Stomach (tissue), 8 donors: ENCODE measurements at regions not wholly inside any gene's neighbourhood (a gene's known extent, or its start where the extent isn't known, plus 50 kb on each side); places are given as distances from the start of the nearest gene placed in this dataset.

Source experiments
- DNase-seq, 2 donors: peaks; one replicate each; pipeline versions ENCODE4 v3.0.0 to v3.0.0-alpha.2; 2013 to 2019
- H3K27ac ChIP-seq, 5 donors: fragments of 200-600 bp in 4 of 5; sonication (generic) in 4 of 5; one replicate each; pipeline ENCODE4 v1.5.1; 2013 to 2019; ENCODE audit warnings: mild to moderate bottlenecking in 1 of 5, moderate library complexity in 1 of 5
- H3K27me3 ChIP-seq, 3 donors: fragments of 200-600 bp; sonication (generic); one replicate each; pipeline ENCODE4 v1.5.1; 2017 to 2019; ENCODE audit warnings: mixed run types in 1 of 3
- H3K36me3 ChIP-seq, 4 donors: fragments of 200-600 bp; sonication (generic); 1 replicate in 3 of 4; 2 replicates in 1 of 4; pipeline ENCODE4 v1.5.1; 2016 to 2019
- H3K4me1 ChIP-seq, 4 donors: fragments of 200-600 bp; sonication (generic); one replicate each; pipeline ENCODE4 v1.5.1; 2016 to 2019
- H3K4me3 ChIP-seq, 4 donors: fragments of 200-600 bp; sonication (generic) in 3 of 4; one replicate each; pipeline ENCODE4 v1.5.1; 2016 to 2019; ENCODE audit warnings: mild to moderate bottlenecking in 1 of 4
- H3K9me3 ChIP-seq, 4 donors: fragments of 200-600 bp; sonication (generic); one replicate each; pipeline ENCODE4 v1.5.1; 2016 to 2019
- CTCF ChIP-seq, 7 experiments: fragments of 450-650 bp in 4 of 7; fragments of 200-600 bp in 3 of 7; sonication (generic) in 3 of 7; IDR thresholded peaks; one replicate each; pipeline ENCODE4 v1.5.1; 2016 to 2019; ENCODE audit warnings: antibody characterized with exemption in 7 of 7, control low read depth in 2 of 7, mild to moderate bottlenecking in 1 of 7
- EP300 ChIP-seq: sonication (generic); formaldehyde crosslinking; IDR thresholded peaks from one replicate; pipeline ENCODE4 v1.6.1; 2017; ENCODE audit warnings: antibody characterized with exemption
- POLR2A ChIP-seq, 4 donors: fragments of 450-650 bp; IDR thresholded peaks; one replicate each; pipeline ENCODE4 v1.6.1; 2016; ENCODE audit warnings: antibody characterized with exemption in 4 of 4, control low read depth in 2 of 4, mild to moderate bottlenecking in 1 of 4, moderate library complexity in 1 of 4
- POLR2AphosphoS5 ChIP-seq, 3 donors: sonication (generic); formaldehyde crosslinking; IDR thresholded peaks; one replicate each; pipeline ENCODE4 v1.6.1; 2016; ENCODE audit warnings: antibody characterized with exemption in 3 of 3
- WGBS, 5 donors: extraction: QIAGEN DNeasy Blood & Tissue Kit in 3 of 5; methylation state at CpG; one replicate each; pipeline versions ENCODE4 v1.1.5 to v1.1.7; 2013 to 2018; 5-methylcytosine and 5-hydroxymethylcytosine counted together
- intact Hi-C: fragments of 100-400 bp; cut with DNase I; formaldehyde crosslinking; loops from one replicate; pipeline ENCODE4 v1.15.1; 2023; ENCODE audit warnings: low total_unique reads
- donor health status: healthy with polysubstance abuse.
- donor health status: Bipolar disorder and iron deficiency.
- donor health status: healthy.

- Histone ChIP-seq H3K27me3 (no peaks in the 10 kb centered on the region), H3K4me1 (no peaks in the 10 kb centered on the region), H3K36me3 (no peaks in the 10 kb centered on the region), H3K27ac (no peak overlapping the region), H3K4me3 (no peak overlapping the region), H3K9me3 (no peaks in the 10 kb centered on the region)
- intact Hi-C loops, result no loop called here
- WGBS, 5 donors, result 91 to 96% (median 93%) methylated on average over 6 of the region's 6 CpGs
- TF ChIP-seq POLR2AphosphoS5 (IDR thresholded peaks at IDR 0.05), result no peak
- TF ChIP-seq CTCF (IDR thresholded peaks at IDR 0.05), result no peak
- TF ChIP-seq EP300, result no peak
- no peak for TF ChIP-seq POLR2A (IDR thresholded peaks at IDR 0.05)
- DNase-seq, result no peak
Measured at GRCh38 chr18:7341581-7342337, 110.9 kb downstream of the LRRC30 start.

- intact Hi-C loops, result no loop called here
- Histone ChIP-seq H3K27ac (no peak overlapping the region), H3K9me3 (peaks cover 0 to 11% (median 0%) of the 10 kb centered on the region in 4 donors), H3K4me3 (no peak overlapping the region), H3K4me1 (no peaks in the 10 kb centered on the region), H3K36me3 (no peaks in the 10 kb centered on the region), H3K27me3 (no peaks in the 10 kb centered on the region)
- WGBS, 5 donors, result 87 to 94% (median 89%) methylated on average over 6 of the region's 6 CpGs
- DNase-seq, result no peak
- TF ChIP-seq POLR2AphosphoS5 (IDR thresholded peaks at IDR 0.05) (no peak), EP300 (no peak), POLR2A (IDR thresholded peaks at IDR 0.05) (no peak), CTCF (IDR thresholded peaks at IDR 0.05) (no peak)
Measured at GRCh38 chr18:7349181-7349837, 118.4 kb downstream of the LRRC30 start.

GRCh38 chr18:7358989-7359726, 128.3 kb downstream of the LRRC30 start:
- no peak for TF ChIP-seq CTCF (IDR thresholded peaks at IDR 0.05)
- TF ChIP-seq POLR2AphosphoS5 (IDR thresholded peaks at IDR 0.05), result no peak
- no peak for TF ChIP-seq EP300
- no peak for TF ChIP-seq POLR2A (IDR thresholded peaks at IDR 0.05)
- peaks cover 0 to 10% (median 0%) of the 10 kb centered on the region in 3 donors for H3K27me3 ChIP-seq
- WGBS, 5 donors, result 21 to 37% (median 28%) methylated on average over 8 of the region's 8 CpGs
- H3K4me3 ChIP-seq, result no peak overlapping the region
- peaks cover 0 to 3% (median 0%) of the 10 kb centered on the region in 4 donors for H3K4me1 ChIP-seq
- intact Hi-C loops, result no loop called here
- DNase-seq, result peak in 1 of 2 donors; percentile 16
- H3K9me3 ChIP-seq, result peaks cover 0 to 7% (median 0%) of the 10 kb centered on the region in 4 donors
- no peaks in the 10 kb centered on the region for H3K36me3 ChIP-seq
- H3K27ac ChIP-seq, result no peak overlapping the region

- intact Hi-C loops, result no loop called here
- Histone ChIP-seq H3K4me3 (no peak overlapping the region), H3K27me3 (peaks cover 0 to 10% (median 0%) of the 10 kb centered on the region in 3 donors), H3K36me3 (no peaks in the 10 kb centered on the region), H3K27ac (no peak overlapping the region), H3K4me1 (peaks cover 0 to 3% (median 0%) of the 10 kb centered on the region in 4 donors), H3K9me3 (peaks cover 0 to 7% (median 0%) of the 10 kb centered on the region in 4 donors)
- 92 to 98% (median 96%) methylated on average over 16 to 23 of the region's 23 CpGs for WGBS, 5 donors
- TF ChIP-seq CTCF (IDR thresholded peaks at IDR 0.05) (no peak), EP300 (no peak), POLR2A (IDR thresholded peaks at IDR 0.05) (no peak), POLR2AphosphoS5 (IDR thresholded peaks at IDR 0.05) (no peak)
- no peak for DNase-seq
Measured at GRCh38 chr18:7360606-7361170, 129.8 kb downstream of the LRRC30 start.
